GM21723 (cell line): ENCODE measurements at regions not wholly inside any gene's neighbourhood (a gene's known extent, or its start where the extent isn't known, plus 50 kb on each side); places are given as distances from the start of the nearest gene placed in this dataset.

Experiments
- ATAC-seq: cut with Tn5 transposase; IDR thresholded peaks from one replicate; pipeline ENCODE4 v1.9.1; 2021; ENCODE audit warnings: mild to moderate bottlenecking, moderate library complexity; ENCODE audit not compliant: unreplicated experiment

- ATAC-seq, result no peak
Observed at GRCh38 chr18:29191263-29191662, 1014.3 kb upstream of the CDH2 start.

- ATAC-seq, result no peak
Observed at GRCh38 chr18:29188760-29189159, 1011.8 kb upstream of the CDH2 start.

- ATAC-seq, result no peak
Observed at GRCh38 chr18:29185801-29186200, 1008.9 kb upstream of the CDH2 start.

GRCh38 chr18:29184654-29185053, 1007.7 kb upstream of the CDH2 start:
- ATAC-seq, result no peak

- ATAC-seq, result no peak
Observed at GRCh38 chr18:29181151-29181901, 1004.4 kb upstream of the CDH2 start.

- ATAC-seq, result no peak
Observed at GRCh38 chr18:29176681-29177080, 999.8 kb upstream of the CDH2 start.

GRCh38 chr18:29174891-29175290, 998.0 kb upstream of the CDH2 start:
- no peak for ATAC-seq

GRCh38 chr18:29172756-29173067, 995.8 kb upstream of the CDH2 start:
- ATAC-seq, result no peak

GRCh38 chr18:29171892-29172755, 995.2 kb upstream of the CDH2 start:
- ATAC-seq, result no peak

GRCh38 chr18:29169599-29169998, 992.7 kb upstream of the CDH2 start:
- no peak for ATAC-seq

GRCh38 chr18:29164993-29165599, 988.2 kb upstream of the CDH2 start:
- ATAC-seq, result no peak

- ATAC-seq, result no peak
Observed at GRCh38 chr18:29164020-29164706, 987.2 kb upstream of the CDH2 start.

- no peak for ATAC-seq
Observed at GRCh38 chr18:29163596-29163995, 986.7 kb upstream of the CDH2 start.

GRCh38 chr18:29161429-29161828, 984.5 kb upstream of the CDH2 start:
- ATAC-seq, result no peak

GRCh38 chr18:29160170-29160569, 983.2 kb upstream of the CDH2 start:
- ATAC-seq, result no peak

GRCh38 chr18:29157905-29158304, 981.0 kb upstream of the CDH2 start:
- no peak for ATAC-seq

GRCh38 chr18:29157057-29157780, 980.3 kb upstream of the CDH2 start:
- ATAC-seq, result no peak

GRCh38 chr18:29156531-29156930, 979.6 kb upstream of the CDH2 start:
- ATAC-seq, result no peak

- no peak for ATAC-seq
Observed at GRCh38 chr18:29154758-29155725, 978.1 kb upstream of the CDH2 start.
